GM12878 (cell line): ENCODE measurements at regions not wholly inside any gene's neighbourhood (a gene's known extent, or its start where the extent isn't known, plus 50 kb on each side); places are given as distances from the start of the nearest gene placed in this dataset.

Source experiments
- ATAC-seq: fragments of 200-7000 bp; cut with Tn5 transposase; 3 replicates; pipeline ENCODE4 v1.9.1; 2020; ENCODE audit warnings: mild to moderate bottlenecking, moderate library complexity
- BruUV-seq: library from RNA; stranded (reverse); fragments of 400-500 nt; replicated peaks from 2 replicates; lab custom pipeline; 2021; lab: Mats Ljungman, UMichigan
- CTCF ChIA-PET: fragments of 300-600 bp; sonication (Branson Sonifier 250); formaldehyde crosslinking; extraction: SDS; loops from one replicate; lab custom pipeline; 2021; ENCODE audit warnings: inconsistent platforms; lab: Yijun Ruan, JAX
- POLR2A ChIA-PET: fragments of 350-600 bp; formaldehyde crosslinking; extraction: SDS; loops from one replicate; lab custom pipeline; 2021; ENCODE audit warnings: inconsistent platforms; lab: Charles Lee
- RAD21 ChIA-PET: fragments of 300-600 bp; sonication (Branson Sonifier 250); formaldehyde crosslinking; loops from one replicate; lab custom pipeline; 2023; ENCODE audit warnings: antibody characterized with exemption; ENCODE audit not compliant: unreplicated experiment; lab: Charles Lee
- SMC1A ChIA-PET: fragments of 300-600 bp; sonication (Branson Sonifier 250); formaldehyde crosslinking; loops from one replicate; lab custom pipeline; 2023; ENCODE audit not compliant: unreplicated experiment, uncharacterized antibody; lab: Charles Lee
- DNase-seq: peaks from one replicate; pipeline ENCODE4 v3.0.0-alpha.2; 2011; ENCODE audit warnings: low read depth, low spot score
- FAIRE-seq: peaks from 3 replicates; lab custom pipeline; 2011; peaks lifted over from hg19 to GRCh38; lab: Jason Lieb, UNC
- H2AFZ ChIP-seq: 2 replicates; pipeline ENCODE4 v1.6.0; 2011; ENCODE audit warnings: low read depth, low read length, control low read depth; ENCODE audit not compliant: control insufficient read depth
- H3K27ac ChIP-seq: 2 replicates; pipeline ENCODE4 v1.5.1; 2011; ENCODE audit warnings: control low read depth; ENCODE audit not compliant: control insufficient read depth, insufficient read depth
- H3K27me3 ChIP-seq, 2 experiments: replicated peaks in 1 of 2; 2 replicates each; pipeline versions ENCODE4 v1.6.0 to v1.6.1; 2011; ENCODE audit warnings: low read length in 1 of 2; ENCODE audit not compliant: control insufficient read depth in 2 of 2, insufficient read depth in 2 of 2
- H3K36me3 ChIP-seq, 2 experiments: 2 replicates each; pipeline ENCODE4 v1.5.1; 2011; ENCODE audit warnings: low read length in 1 of 2; ENCODE audit not compliant: control insufficient read depth in 2 of 2, insufficient read depth in 2 of 2
- H3K4me1 ChIP-seq: 2 replicates; pipeline ENCODE4 v1.6.1; 2011; ENCODE audit warnings: mild to moderate bottlenecking, low read length, moderate library complexity, mixed read lengths; ENCODE audit not compliant: control insufficient read depth, insufficient read depth
- H3K4me2 ChIP-seq: 2 replicates; pipeline ENCODE4 v1.6.0; 2011; ENCODE audit warnings: control low read depth; ENCODE audit not compliant: control insufficient read depth, insufficient read depth
- H3K4me3 ChIP-seq: fragments of 200-600 bp; sonication (generic); 2 replicates; pipeline ENCODE4 v1.5.1; 2016
- H3K79me2 ChIP-seq: 2 replicates; pipeline ENCODE4 v1.6.0; 2011; ENCODE audit warnings: low read length; ENCODE audit not compliant: control insufficient read depth, insufficient read depth
- H3K9ac ChIP-seq: 2 replicates; pipeline ENCODE4 v1.8.0; 2011; ENCODE audit warnings: low read length, control low read depth, mixed read lengths; ENCODE audit not compliant: control insufficient read depth, insufficient read depth
- H3K9me3 ChIP-seq: replicated peaks from 3 replicates; pipeline ENCODE4 v1.5.1; 2011; ENCODE audit warnings: mild to moderate bottlenecking, low read length; ENCODE audit not compliant: control insufficient read depth, insufficient read depth
- H4K20me1 ChIP-seq: 2 replicates; pipeline ENCODE4 v1.6.0; 2011; ENCODE audit not compliant: control insufficient read depth, insufficient read depth
- ATF7 ChIP-seq: fragments of 450-650 bp; IDR thresholded peaks from 2 replicates; pipeline ENCODE4 v1.6.1; 2016; ENCODE audit warnings: low read depth, mild to moderate bottlenecking
- BRCA1 ChIP-seq: IDR thresholded peaks from 2 replicates; pipeline ENCODE4 v1.6.1; 2011; ENCODE audit warnings: low read depth, low read length, improper control_type of control experiment
- EZH2 ChIP-seq: IDR thresholded peaks from 2 replicates; pipeline ENCODE4 v1.6.1; 2012; ENCODE audit warnings: low read depth, mild to moderate bottlenecking, control low read depth, inconsistent platforms, low read length, borderline replicate concordance; ENCODE audit not compliant: control insufficient read depth
- KDM1A ChIP-seq: fragments of 200-600 bp; sonication (generic); IDR thresholded peaks from 2 replicates; pipeline ENCODE4 v1.6.1; 2016; ENCODE audit warnings: borderline replicate concordance
- MEF2B ChIP-seq: fragments of 450-650 bp; IDR thresholded peaks from 2 replicates; pipeline ENCODE4 v1.6.1; 2018; ENCODE audit warnings: mild to moderate bottlenecking, moderate library complexity; ENCODE audit not compliant: partially characterized antibody, poor library complexity, severe bottlenecking
- NR2C1 ChIP-seq: fragments of 450-650 bp; IDR thresholded peaks from 2 replicates; pipeline ENCODE4 v1.6.1; 2017; ENCODE audit warnings: antibody characterized with exemption, mild to moderate bottlenecking, moderate library complexity
- NR2F1 ChIP-seq: fragments of 450-650 bp; conservative IDR thresholded peaks from 2 replicates; pipeline ENCODE4 v1.6.1; 2017; ENCODE audit warnings: mild to moderate bottlenecking
- PML ChIP-seq: IDR thresholded peaks from 2 replicates; pipeline ENCODE4 v1.6.1; 2012; ENCODE audit warnings: low read length, inconsistent platforms
- RB1 ChIP-seq: fragments of 450-650 bp; formaldehyde crosslinking; IDR thresholded peaks from 2 replicates; pipeline ENCODE4 v1.6.1; 2017; ENCODE audit warnings: mild to moderate bottlenecking, borderline replicate concordance
- RCOR1 ChIP-seq: conservative IDR thresholded peaks from 2 replicates; pipeline ENCODE4 v1.6.1; 2012; ENCODE audit warnings: low read depth, low read length, improper control_type of control experiment
- ZNF217 ChIP-seq: fragments of 450-650 bp; IDR thresholded peaks from 2 replicates; pipeline ENCODE4 v1.6.1; 2017; ENCODE audit warnings: antibody characterized with exemption, mild to moderate bottlenecking
- ZNF622 ChIP-seq: fragments of 450-650 bp; IDR thresholded peaks from 2 replicates; pipeline ENCODE4 v1.6.1; 2017; ENCODE audit warnings: mild to moderate bottlenecking, inconsistent platforms
- ZSCAN29 ChIP-seq: fragments of 450-650 bp; IDR thresholded peaks from 2 replicates; pipeline ENCODE4 v1.6.1; 2017; ENCODE audit warnings: mild to moderate bottlenecking, moderate library complexity
- WGBS: methylation state at CpG from one replicate; pipeline ENCODE4 v1.1.6; 2016; ENCODE audit warnings: low lambda C conversion rate; ENCODE audit not compliant: insufficient replicate concordance, insufficient coverage; ENCODE audit errors: missing lambda C conversion rate; 5-methylcytosine and 5-hydroxymethylcytosine counted together
- in situ Hi-C: fragments of 300-500 bp; cut with MboI; formaldehyde crosslinking; loops from 9 replicates; pipeline ENCODE4 v1.14.3; 2018; ENCODE audit warnings: mixed read lengths
- intact Hi-C: fragments of 100-400 bp; cut with micrococcal nuclease; formaldehyde crosslinking; loops from one replicate; pipeline ENCODE4 v1.14.2; 2022; ENCODE audit not compliant: unreplicated experiment
- TF ChIP-seq, protein P1 (sequence below): fragments of 450-650 bp; IDR thresholded peaks from 2 replicates; pipeline ENCODE4 v1.6.1; 2017; ENCODE audit warnings: low read depth, mild to moderate bottlenecking, moderate library complexity

DNA sequence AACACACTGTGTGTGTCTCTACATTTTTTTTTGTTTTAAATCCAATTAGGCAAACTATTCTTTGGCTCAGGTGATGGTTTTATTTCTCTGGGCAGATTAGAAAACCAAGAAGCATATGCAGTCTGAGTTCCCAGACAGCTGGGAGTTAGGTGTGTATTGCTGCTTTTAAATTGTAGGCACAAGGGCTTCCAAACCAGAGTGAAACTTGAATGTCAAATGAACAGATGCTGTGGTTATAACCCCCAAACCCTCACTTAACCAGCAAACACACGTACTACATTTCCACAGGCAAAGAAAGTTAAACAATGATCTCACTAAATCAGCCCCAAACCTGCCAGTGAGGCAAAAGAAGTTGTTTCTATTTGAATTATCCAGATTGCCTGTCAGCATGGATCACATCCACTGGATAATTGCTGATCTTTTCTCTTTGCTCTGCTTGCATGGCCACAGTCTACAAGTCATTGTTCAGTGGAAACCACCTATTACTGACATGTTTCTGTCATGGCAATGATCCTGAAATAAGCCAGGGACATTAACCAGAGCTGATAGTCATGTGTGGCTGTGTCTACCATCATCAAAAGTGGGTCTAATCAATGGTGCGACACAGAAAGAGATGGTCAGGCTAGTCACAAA is 576.5 kb upstream of the PLXNA2 start:
- ChIA-PET RAD21 (no interaction called here), SMC1A (no interaction called here), POLR2A (no interaction called here), CTCF (no interaction called here)
- Histone ChIP-seq H3K27me3 (no peaks in the 10 kb centered on the region; a peak in 1 of 4 replicates), H3K4me3 (no peak overlapping the region), H3K4me1 (no peaks in the 10 kb centered on the region), H3K4me2 (no peak overlapping the region), H2AFZ (no peak overlapping the region), H3K9me3 (no peaks in the 10 kb centered on the region), H4K20me1 (no peaks in the 10 kb centered on the region), H3K79me2 (no peaks in the 10 kb centered on the region), H3K36me3 (no peaks in the 10 kb centered on the region), H3K27ac (no peak overlapping the region), H3K9ac (no peak overlapping the region)
- no peak for FAIRE-seq
- in situ Hi-C loops (no loop called here), intact Hi-C loops (no loop called here)
- no peak for ATAC-seq
- no peak for DNase-seq
- TF ChIP-seq BRCA1 (no peak), KDM1A (no peak), ATF7 (no peak), RB1 (no peak), ZNF217 (no peak), EZH2 (no peak), NR2C1 (no peak), PML (no peak)
- WGBS: 50% methylated on average over 2 of the region's 2 CpGs
- no TSS peak for BruUV-seq

DNA sequence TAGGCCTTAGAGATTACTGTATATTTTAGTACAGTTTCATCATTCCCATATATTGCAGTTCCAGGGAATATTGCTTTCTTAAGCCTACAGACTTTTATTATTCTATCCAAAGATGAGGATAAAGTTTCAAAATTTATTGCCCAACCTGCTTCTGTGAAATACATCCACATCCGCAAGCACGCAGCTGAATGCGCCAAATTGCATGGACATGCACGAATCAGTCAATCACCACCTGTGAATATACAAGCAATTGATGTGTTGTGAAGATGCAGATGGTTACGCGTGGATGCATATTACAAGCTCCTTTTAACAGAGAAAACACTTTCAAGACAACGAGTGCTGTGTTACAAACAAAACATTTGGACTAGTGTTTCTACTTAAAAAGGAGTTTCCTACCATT is 577.8 kb upstream of the PLXNA2 start:
- H3K4me2 ChIP-seq: no peak overlapping the region
- H3K36me3 ChIP-seq: no peaks in the 10 kb centered on the region
- no TSS peak for BruUV-seq
- H2AFZ ChIP-seq: no peak overlapping the region
- H3K27ac ChIP-seq: no peak overlapping the region
- ChIA-PET SMC1A (no interaction called here), POLR2A (interaction anchor here (0.6 kb wide), 1 partner anchor 506 kb away, joined by 3 read pairs; no protein-coding TSS in a partner anchor), RAD21 (no interaction called here), CTCF (no interaction called here)
- H3K79me2 ChIP-seq: no peaks in the 10 kb centered on the region
- no peak for DNase-seq
- H3K27me3 ChIP-seq: no peaks in the 10 kb centered on the region; a peak in 1 of 4 replicates
- intact Hi-C loops: no loop called here
- ATAC-seq: no peak
- WGBS: 53% methylated on average over 7 of the region's 7 CpGs
- in situ Hi-C loops: no loop called here
- no peak for FAIRE-seq
- no peaks in the 10 kb centered on the region for H4K20me1 ChIP-seq
- no peak overlapping the region for H3K9ac ChIP-seq
- no peaks in the 10 kb centered on the region for H3K4me1 ChIP-seq
- H3K9me3 ChIP-seq: no peaks in the 10 kb centered on the region
- no peak overlapping the region for H3K4me3 ChIP-seq
- TF ChIP-seq RCOR1: no peak
- TF ChIP-seq NR2F1: no peak
- no peak for TF ChIP-seq MEF2B
- TF ChIP-seq, protein P1, sequence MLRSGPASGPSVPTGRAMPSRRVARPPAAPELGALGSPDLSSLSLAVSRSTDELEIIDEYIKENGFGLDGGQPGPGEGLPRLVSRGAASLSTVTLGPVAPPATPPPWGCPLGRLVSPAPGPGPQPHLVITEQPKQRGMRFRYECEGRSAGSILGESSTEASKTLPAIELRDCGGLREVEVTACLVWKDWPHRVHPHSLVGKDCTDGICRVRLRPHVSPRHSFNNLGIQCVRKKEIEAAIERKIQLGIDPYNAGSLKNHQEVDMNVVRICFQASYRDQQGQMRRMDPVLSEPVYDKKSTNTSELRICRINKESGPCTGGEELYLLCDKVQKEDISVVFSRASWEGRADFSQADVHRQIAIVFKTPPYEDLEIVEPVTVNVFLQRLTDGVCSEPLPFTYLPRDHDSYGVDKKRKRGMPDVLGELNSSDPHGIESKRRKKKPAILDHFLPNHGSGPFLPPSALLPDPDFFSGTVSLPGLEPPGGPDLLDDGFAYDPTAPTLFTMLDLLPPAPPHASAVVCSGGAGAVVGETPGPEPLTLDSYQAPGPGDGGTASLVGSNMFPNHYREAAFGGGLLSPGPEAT: no peak
- TF ChIP-seq ZSCAN29: no peak
- no peak for TF ChIP-seq ZNF622
